ENCODE measurements at regions not wholly inside any gene's neighbourhood (a gene's known extent, or its start where the extent isn't known, plus 50 kb on each side); places are given as distances from the start of the nearest gene placed in this dataset.
"Not testable (repeated sequence)": the region's sequence is repeated elsewhere in the genome, so short reads cannot be mapped to it uniquely, and the experiment has no call there.

DNA sequence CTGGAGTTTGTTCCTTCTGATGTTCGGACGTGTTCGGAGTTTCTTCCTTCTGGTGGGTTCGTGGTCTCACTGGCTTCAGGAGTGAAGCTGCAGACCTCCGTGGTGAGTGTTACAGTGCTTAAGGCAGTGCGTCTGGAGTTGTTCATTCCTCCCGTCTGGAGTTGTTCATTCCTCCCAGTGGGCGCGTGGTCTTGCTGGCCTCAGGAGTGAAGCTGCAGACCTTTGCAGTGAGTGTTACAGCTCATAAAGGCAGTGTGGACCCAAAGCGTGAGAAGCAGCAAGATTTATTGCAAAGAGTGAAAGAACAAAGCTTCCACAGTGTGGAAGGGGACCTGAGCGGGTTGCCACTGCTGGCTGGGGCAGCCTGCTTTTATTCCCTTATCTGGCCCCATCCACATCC, 63.4 kb upstream of the DDHD1 start:
- DNase-seq (ENCODE audit: low spot score): not testable (repeated sequence)

DNA sequence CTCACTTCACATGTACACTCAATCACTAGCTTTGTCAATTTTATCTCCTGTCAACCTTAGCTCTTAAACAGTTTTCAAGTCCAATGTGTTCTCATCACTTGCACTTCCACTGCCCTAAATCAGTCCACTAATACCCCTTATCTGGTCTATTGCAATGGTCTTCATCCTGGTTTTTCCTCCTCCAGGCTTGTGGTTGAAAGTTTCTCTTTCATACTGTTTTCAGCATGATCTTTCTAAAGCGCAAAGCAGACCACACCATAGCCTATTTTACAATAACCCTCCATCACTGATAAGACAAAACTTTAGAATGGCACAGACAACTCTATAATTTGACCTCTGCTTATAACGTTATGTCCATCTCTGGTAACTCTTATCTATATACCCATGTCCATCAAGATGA, 62.0 kb upstream of the DDHD1 start:
- no peak for DNase-seq (ENCODE audit: low spot score)

DNA sequence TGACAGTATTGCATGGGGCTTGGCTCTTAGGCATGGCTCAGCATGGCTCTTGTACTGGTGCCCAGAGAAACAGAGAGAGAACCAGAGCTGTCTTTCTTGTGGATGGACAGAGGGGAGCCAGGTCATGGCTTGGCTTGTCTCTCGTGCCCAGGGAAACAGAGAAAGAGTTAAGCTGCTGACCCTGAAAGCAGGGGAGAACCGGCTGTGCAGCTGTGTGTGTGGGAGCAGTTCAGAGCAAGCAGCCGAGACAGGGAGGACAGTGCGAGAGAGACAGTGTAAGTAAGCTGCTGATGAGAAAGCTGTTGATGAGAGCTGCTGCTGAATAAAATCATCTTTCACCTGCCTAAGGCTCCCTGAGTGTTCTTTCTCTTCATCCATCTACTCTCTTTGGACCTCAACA, 61.3 kb upstream of the DDHD1 start:
- no peak for DNase-seq (ENCODE audit: low spot score)

DNA sequence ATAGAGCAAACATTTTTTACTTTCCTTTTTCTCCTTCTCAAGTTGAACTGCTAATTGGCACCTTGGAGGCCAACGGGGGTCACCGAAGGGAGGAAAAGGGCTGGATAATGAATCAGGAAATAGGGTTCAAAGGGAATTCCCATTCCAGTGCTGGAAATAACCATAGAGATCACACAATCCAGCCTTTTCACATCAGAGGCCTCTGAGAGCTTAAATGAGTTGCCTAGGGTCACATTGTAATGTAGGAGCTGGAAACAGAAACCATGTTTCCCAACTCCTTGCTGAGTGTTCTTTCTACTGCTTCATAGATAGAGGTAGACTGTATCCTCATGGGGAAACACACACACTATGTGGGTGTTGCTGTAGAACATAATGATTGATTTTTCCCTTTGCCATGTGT, 60.6 kb upstream of the DDHD1 start:
- DNase-seq (ENCODE audit: low spot score): no peak

DNA sequence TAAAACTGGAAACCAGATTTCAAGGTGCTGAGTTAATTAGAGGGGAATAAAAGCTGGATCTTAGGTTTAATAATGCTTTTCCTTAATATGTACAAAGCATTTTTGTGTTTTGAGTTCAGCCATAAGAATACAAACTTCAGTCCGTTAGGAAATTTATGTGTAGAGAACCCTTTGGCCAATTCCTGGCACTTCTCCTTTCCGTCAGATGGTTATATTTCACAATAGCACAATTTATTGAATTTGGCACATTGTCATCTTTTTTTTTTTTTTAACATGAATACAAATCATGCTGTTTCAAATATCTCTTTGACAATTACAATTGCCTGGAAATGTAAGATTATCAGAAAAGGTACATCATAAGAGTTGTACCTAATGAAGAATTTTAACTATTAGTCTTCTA, 56.2 kb upstream of the DDHD1 start:
- no peak for DNase-seq (ENCODE audit: low spot score)
